ENCODE measurements at regions not wholly inside any gene's neighbourhood (a gene's known extent, or its start where the extent isn't known, plus 50 kb on each side); places are given as distances from the start of the nearest gene placed in this dataset.

DNA sequence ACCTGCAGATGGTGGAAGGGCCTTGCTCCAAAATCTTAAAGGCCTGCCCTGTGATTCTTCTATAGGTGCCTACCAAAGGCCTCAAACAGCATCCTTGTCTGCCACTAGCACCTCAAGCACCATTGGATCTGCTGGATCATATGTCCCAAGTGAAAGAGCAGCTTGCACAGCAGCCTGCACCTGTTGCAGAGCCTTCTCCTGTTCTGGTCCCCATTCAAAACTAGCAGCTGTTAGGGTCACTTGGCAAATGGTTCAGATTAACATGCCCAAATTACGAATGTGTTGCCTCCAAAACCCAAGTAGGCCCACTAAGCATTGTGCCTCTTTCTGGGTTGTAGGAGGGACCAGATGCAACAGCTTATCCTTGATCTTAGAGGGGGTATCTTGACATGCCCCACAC is 99.6 kb upstream of the F13A1 start:
- TF ChIP-seq POLR2A (IDR thresholded peaks at IDR 0.05; ENCODE audit: low read length) (no peak), GATA1 (IDR thresholded peaks at IDR 0.05; ENCODE audit: low read depth, low read length) (no peak)

All from erythroblast (primary cell).